ENCODE measurements at regions not wholly inside any gene's neighbourhood (a gene's known extent, or its start where the extent isn't known, plus 50 kb on each side); places are given as distances from the start of the nearest gene placed in this dataset.

DNA sequence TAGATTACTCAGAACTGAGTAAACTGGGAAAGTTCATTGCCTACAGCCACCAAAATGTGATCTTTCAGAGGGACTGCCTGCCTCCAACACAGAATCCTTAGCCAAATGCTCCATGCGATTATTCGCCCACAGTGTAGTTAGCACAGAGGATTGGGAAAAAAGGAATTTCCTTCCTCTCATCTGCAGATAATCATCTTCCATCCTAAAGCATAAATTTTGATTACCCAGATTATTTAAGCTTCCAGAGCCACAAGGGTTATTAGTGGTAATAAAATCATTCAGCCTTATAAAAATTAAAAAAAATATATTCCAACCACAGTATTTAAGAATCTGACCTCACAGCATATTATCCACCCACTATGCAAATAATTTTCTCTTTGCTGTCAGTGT is 285.3 kb upstream of the GRAMD2B start (continued):
- TF ChIP-seq, protein P1, sequence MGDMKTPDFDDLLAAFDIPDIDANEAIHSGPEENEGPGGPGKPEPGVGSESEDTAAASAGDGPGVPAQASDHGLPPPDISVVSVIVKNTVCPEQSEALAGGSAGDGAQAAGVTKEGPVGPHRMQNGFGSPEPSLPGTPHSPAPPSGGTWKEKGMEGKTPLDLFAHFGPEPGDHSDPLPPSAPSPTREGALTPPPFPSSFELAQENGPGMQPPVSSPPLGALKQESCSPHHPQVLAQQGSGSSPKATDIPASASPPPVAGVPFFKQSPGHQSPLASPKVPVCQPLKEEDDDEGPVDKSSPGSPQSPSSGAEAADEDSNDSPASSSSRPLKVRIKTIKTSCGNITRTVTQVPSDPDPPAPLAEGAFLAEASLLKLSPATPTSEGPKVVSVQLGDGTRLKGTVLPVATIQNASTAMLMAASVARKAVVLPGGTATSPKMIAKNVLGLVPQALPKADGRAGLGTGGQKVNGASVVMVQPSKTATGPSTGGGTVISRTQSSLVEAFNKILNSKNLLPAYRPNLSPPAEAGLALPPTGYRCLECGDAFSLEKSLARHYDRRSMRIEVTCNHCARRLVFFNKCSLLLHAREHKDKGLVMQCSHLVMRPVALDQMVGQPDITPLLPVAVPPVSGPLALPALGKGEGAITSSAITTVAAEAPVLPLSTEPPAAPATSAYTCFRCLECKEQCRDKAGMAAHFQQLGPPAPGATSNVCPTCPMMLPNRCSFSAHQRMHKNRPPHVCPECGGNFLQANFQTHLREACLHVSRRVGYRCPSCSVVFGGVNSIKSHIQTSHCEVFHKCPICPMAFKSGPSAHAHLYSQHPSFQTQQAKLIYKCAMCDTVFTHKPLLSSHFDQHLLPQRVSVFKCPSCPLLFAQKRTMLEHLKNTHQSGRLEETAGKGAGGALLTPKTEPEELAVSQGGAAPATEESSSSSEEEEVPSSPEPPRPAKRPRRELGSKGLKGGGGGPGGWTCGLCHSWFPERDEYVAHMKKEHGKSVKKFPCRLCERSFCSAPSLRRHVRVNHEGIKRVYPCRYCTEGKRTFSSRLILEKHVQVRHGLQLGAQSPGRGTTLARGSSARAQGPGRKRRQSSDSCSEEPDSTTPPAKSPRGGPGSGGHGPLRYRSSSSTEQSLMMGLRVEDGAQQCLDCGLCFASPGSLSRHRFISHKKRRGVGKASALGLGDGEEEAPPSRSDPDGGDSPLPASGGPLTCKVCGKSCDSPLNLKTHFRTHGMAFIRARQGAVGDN (IDR thresholded peaks at IDR 0.05), result no peak
- TF ChIP-seq ESRRA (IDR thresholded peaks at IDR 0.05; ENCODE audit: low read length), result no peak

DNA sequence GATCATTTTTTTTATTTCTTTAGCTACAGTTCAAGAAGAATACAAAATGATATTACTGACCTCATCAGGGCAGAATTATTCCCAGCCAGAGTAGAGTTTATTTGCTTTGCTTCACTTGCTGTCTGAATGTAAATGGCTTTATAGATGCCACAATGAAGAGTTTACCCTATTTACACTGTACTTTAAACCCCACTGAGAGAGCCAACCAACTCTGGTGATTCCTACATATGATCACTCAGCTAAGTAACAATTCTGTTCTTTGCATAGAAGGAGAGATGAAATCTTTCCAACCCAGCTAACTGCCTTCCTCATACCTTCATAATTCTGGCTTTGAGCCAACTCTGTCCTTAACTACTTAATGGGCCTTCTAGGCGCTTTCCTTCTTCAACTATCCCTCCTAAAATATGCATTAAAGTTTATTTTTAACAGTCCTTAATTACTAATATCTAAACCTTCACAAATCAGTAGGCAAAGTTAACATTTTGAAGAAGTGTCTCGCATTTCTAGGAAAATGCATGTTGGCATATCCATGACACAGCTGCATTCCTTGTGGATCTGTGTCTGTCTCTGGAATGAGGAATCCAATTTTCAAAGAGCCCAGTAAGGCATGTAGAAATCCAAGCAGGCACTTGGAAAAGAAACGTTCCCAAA is 284.8 kb upstream of the GRAMD2B start:
- Histone ChIP-seq H3K27me3 (replicated peaks in 1 of 2; ENCODE audit: control insufficient read depth in 2 of 2, insufficient read depth in 2 of 2, low read length in 1 of 2) (no peaks in the 10 kb centered on the region), H3K9ac (ENCODE audit: control insufficient read depth, insufficient read depth, low read length) (no peak overlapping the region), H3K27ac (ENCODE audit: control insufficient read depth, insufficient read depth) (no peak overlapping the region), H4K20me1 (ENCODE audit: control insufficient read depth, insufficient read depth) (no peaks in the 10 kb centered on the region), H3K4me3 (no peak overlapping the region), H3K4me2 (ENCODE audit: control insufficient read depth, insufficient read depth) (no peak overlapping the region), H2AFZ (ENCODE audit: control insufficient read depth, low read depth, low read length) (no peak overlapping the region), H3K4me1 (ENCODE audit: control insufficient read depth, insufficient read depth, low read length) (no peaks in the 10 kb centered on the region), H3K79me2 (ENCODE audit: control insufficient read depth, insufficient read depth, low read length) (no peaks in the 10 kb centered on the region), H3K36me3 (ENCODE audit: control insufficient read depth in 2 of 2, insufficient read depth in 2 of 2, low read length in 1 of 2) (no peaks in the 10 kb centered on the region), H3K9me3 (replicated peaks; ENCODE audit: control insufficient read depth, insufficient read depth, low read length) (no peaks in the 10 kb centered on the region)
- 6% methylated on average over 3 of the region's 3 CpGs for WGBS (ENCODE audit: insufficient coverage, insufficient replicate concordance, low lambda C conversion rate, missing lambda C conversion rate)
- in situ Hi-C loops (cut with MboI), result no loop called here
- intact Hi-C loops (cut with micrococcal nuclease; ENCODE audit: unreplicated experiment), result no loop called here
- TF ChIP-seq NFIC (IDR thresholded peaks at IDR 0.05; ENCODE audit: low read depth, low read length), result no peak
- TF ChIP-seq, protein P2, sequence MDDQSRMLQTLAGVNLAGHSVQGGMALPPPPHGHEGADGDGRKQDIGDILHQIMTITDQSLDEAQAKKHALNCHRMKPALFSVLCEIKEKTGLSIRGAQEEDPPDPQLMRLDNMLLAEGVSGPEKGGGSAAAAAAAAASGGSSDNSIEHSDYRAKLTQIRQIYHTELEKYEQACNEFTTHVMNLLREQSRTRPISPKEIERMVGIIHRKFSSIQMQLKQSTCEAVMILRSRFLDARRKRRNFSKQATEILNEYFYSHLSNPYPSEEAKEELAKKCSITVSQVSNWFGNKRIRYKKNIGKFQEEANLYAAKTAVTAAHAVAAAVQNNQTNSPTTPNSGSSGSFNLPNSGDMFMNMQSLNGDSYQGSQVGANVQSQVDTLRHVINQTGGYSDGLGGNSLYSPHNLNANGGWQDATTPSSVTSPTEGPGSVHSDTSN (IDR thresholded peaks at IDR 0.05; ENCODE audit: insufficient replicate concordance, low read depth, low read length), result no peak
- no peak for TF ChIP-seq MEF2B (IDR thresholded peaks at IDR 0.05; ENCODE audit: partially characterized antibody, poor library complexity, severe bottlenecking)
- TF ChIP-seq CHD4 (IDR thresholded peaks at IDR 0.05), result no peak
- TF ChIP-seq, protein P3, sequence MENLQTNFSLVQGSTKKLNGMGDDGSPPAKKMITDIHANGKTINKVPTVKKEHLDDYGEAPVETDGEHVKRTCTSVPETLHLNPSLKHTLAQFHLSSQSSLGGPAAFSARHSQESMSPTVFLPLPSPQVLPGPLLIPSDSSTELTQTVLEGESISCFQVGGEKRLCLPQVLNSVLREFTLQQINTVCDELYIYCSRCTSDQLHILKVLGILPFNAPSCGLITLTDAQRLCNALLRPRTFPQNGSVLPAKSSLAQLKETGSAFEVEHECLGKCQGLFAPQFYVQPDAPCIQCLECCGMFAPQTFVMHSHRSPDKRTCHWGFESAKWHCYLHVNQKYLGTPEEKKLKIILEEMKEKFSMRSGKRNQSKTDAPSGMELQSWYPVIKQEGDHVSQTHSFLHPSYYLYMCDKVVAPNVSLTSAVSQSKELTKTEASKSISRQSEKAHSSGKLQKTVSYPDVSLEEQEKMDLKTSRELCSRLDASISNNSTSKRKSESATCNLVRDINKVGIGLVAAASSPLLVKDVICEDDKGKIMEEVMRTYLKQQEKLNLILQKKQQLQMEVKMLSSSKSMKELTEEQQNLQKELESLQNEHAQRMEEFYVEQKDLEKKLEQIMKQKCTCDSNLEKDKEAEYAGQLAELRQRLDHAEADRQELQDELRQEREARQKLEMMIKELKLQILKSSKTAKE (IDR thresholded peaks at IDR 0.05; ENCODE audit: low read depth, poor library complexity, severe bottlenecking), result no peak
- no peak for TF ChIP-seq TCF7 (IDR thresholded peaks at IDR 0.05; ENCODE audit: borderline replicate concordance)
- no peak for TF ChIP-seq ZSCAN29 (IDR thresholded peaks at IDR 0.05)
- TF ChIP-seq BACH1 (IDR thresholded peaks at IDR 0.05; ENCODE audit: borderline replicate concordance), result no peak
- TF ChIP-seq POLR2A (IDR thresholded peaks at IDR 0.05; ENCODE audit: low read depth, low read length), result no peak
- no peak for TF ChIP-seq SUZ12 (IDR thresholded peaks at IDR 0.05; ENCODE audit: unreplicated experiment)
- TF ChIP-seq USF2 (IDR thresholded peaks at IDR 0.05; ENCODE audit: borderline replicate concordance, low read depth, low read length), result no peak
- no peak for TF ChIP-seq RFX5 (IDR thresholded peaks at IDR 0.05; ENCODE audit: low read depth, low read length)
- TF ChIP-seq TCF3 (IDR thresholded peaks at IDR 0.05; ENCODE audit: borderline replicate concordance, insufficient read depth, low read depth, low read length), result no peak
- TF ChIP-seq ZBED1 (IDR thresholded peaks at IDR 0.05; ENCODE audit: borderline replicate concordance), result no peak
- BruUV-seq (replicated peaks), result no TSS peak
- SMC1A ChIA-PET (ENCODE audit: uncharacterized antibody, unreplicated experiment), result no interaction called here
- POLR2A ChIA-PET, result no interaction called here
- CTCF ChIA-PET, result no interaction called here
- ATAC-seq (no peak), FAIRE-seq (no peak), DNase-seq (ENCODE audit: low read depth, low spot score) (no peak)
- RAD21 ChIA-PET (ENCODE audit: unreplicated experiment), result no interaction called here

Measured in GM12878 (cell line).